Activated CD8-positive, alpha-beta memory T cell treated with anti-CD3 and anti-CD28 coated beads, Interleukin-2, amount 50 U/mL, for 24 hours (primary cell): ENCODE measurements at regions not wholly inside any gene's neighbourhood (a gene's known extent, or its start where the extent isn't known, plus 50 kb on each side); places are given as distances from the start of the nearest gene placed in this dataset.
"Not testable (repeated sequence)": the region's sequence is repeated elsewhere in the genome, so short reads cannot be mapped to it uniquely, and the experiment has no call there.

Experiments used
- DNase-seq: peaks from one replicate; pipeline ENCODE4 v3.0.0-alpha.2; 2020; ENCODE audit errors: extremely low read depth

GRCh38 chr15:26260517-26261133, 397.5 kb upstream of the ATP10A start:
- no peak for DNase-seq

- no peak for DNase-seq
Measured at GRCh38 chr15:26259581-26259980, 396.5 kb upstream of the ATP10A start.

GRCh38 chr15:26244782-26245181, 381.7 kb upstream of the ATP10A start:
- not testable (repeated sequence) for DNase-seq

- no peak for DNase-seq
Measured at GRCh38 chr15:26243382-26243781, 380.3 kb upstream of the ATP10A start.

- no peak for DNase-seq
Measured at GRCh38 chr15:26242565-26243071, 379.5 kb upstream of the ATP10A start.

GRCh38 chr15:26235864-26236263, 372.7 kb upstream of the ATP10A start:
- no peak for DNase-seq

GRCh38 chr15:26234976-26235767, 372.0 kb upstream of the ATP10A start:
- no peak for DNase-seq

GRCh38 chr15:26232691-26233090, 369.6 kb upstream of the ATP10A start:
- no peak for DNase-seq

- no peak for DNase-seq
Measured at GRCh38 chr15:26231096-26231495, 368.0 kb upstream of the ATP10A start.

GRCh38 chr15:26224266-26224665, 361.1 kb upstream of the ATP10A start:
- DNase-seq: no peak

GRCh38 chr15:26223720-26224119, 360.6 kb upstream of the ATP10A start:
- DNase-seq: no peak

- no peak for DNase-seq
Measured at GRCh38 chr15:26222781-26223180, 359.7 kb upstream of the ATP10A start.

GRCh38 chr15:26217043-26217442, 353.9 kb upstream of the ATP10A start:
- not testable (repeated sequence) for DNase-seq

GRCh38 chr15:26214290-26214689, 351.2 kb upstream of the ATP10A start:
- no peak for DNase-seq

- DNase-seq: no peak
Measured at GRCh38 chr15:26213427-26213826, 350.3 kb upstream of the ATP10A start.

GRCh38 chr15:26212109-26212508, 349.0 kb upstream of the ATP10A start:
- no peak for DNase-seq

GRCh38 chr15:26210980-26211379, 347.9 kb upstream of the ATP10A start:
- DNase-seq: no peak

- DNase-seq: no peak
Measured at GRCh38 chr15:26201177-26201858, 338.2 kb upstream of the ATP10A start.

GRCh38 chr15:26200427-26200826, 337.3 kb upstream of the ATP10A start:
- DNase-seq: no peak

GRCh38 chr15:26197719-26198118, 334.6 kb upstream of the ATP10A start:
- no peak for DNase-seq

- DNase-seq: no peak
Measured at GRCh38 chr15:26197060-26197459, 333.9 kb upstream of the ATP10A start.

GRCh38 chr15:26191193-26191592, 328.1 kb upstream of the ATP10A start:
- no peak for DNase-seq

GRCh38 chr15:26186138-26186537, 323.0 kb upstream of the ATP10A start:
- not testable (repeated sequence) for DNase-seq
